EH (cell line): ENCODE measurements at regions not wholly inside any gene's neighbourhood (a gene's known extent, or its start where the extent isn't known, plus 50 kb on each side); places are given as distances from the start of the nearest gene placed in this dataset.
A peak's percentile ranks its signal among the peaks of the same experiment; 100 is the strongest.
"Not testable (repeated sequence)": the region's sequence is repeated elsewhere in the genome, so short reads cannot be mapped to it uniquely, and the experiment has no call there.

Experiments used
- DNase-seq: peaks from one replicate; pipeline ENCODE4 v3.0.0-alpha.2; 2015; ENCODE audit warnings: low read depth

DNA sequence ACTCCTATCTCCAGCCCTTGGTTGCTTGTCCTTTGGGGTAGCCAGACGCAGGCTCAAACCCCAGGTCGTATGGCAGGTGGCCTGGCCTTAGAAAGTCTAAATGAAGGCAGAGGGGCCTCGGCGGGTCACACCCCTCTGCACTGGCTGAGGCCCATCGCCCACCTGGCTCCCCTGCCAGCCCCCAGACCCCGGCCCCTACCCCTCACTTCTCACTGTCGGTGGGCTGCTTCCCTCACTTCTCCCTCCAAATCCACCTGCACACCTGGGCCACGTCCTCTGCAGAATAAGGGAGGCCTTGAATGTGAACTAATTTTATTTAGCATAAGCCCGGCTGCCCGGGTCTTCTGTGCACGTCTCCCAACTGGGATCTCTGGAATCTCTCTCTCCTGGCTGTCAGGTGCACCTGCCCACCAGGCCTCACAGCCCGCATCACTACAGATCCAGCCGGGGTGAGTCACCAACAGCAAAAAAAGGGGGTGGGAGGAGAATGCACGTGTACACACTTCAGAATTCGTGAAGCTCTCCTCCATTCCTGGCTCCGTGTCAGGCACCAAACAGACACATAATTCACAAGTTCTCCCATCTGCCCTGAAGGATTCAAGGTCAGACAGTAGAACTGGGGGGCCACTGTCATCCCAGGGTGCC, 107.5 kb upstream of the SIM2 start:
- DNase-seq = no peak

DNA sequence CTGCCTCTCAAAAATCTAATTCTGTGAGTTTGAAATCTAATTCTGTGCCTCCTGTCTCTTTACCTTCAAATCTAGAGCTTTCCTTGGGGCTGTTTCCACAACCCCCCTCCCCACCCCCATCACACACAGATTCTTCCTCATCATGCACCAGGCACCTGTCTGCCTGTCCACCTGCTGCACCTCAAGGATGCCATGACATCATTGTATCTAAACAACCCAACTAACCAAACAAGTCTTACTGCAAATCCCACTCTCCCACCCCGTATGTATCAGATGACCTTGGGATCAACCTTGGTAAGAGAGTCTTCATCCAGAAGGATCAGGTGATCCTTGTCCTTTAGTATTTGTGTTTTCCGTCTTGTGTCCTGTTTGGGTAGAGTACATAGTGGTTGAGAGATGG, 102.7 kb upstream of the SIM2 start:
- no peak for DNase-seq

DNA sequence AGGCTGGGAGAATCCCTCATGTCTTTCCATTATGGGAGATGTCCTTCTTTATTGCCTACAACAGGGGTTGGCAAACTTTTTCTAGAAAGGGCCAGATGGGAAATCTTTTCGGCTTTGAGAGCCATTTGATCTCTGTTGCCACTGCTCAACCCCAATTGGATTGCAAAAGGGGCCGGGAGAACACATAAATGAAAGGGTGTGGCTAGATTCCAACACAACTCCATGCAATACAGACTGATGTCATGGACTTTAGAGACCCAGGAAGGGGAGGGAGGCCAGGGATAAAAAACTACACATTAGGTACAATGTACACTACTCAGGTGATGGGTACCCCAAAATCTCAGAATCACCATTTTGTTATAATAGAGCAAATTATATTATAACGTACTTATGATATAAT, 97.6 kb upstream of the SIM2 start:
- DNase-seq = no peak

GRCh38 chr21:36602735-36603134, 96.2 kb upstream of the SIM2 start:
- DNase-seq = no peak

GRCh38 chr21:36603221-36603620, 95.7 kb upstream of the SIM2 start:
- DNase-seq = no peak

- no peak for DNase-seq
Measured at GRCh38 chr21:36605426-36605825, 93.5 kb upstream of the SIM2 start.

DNA sequence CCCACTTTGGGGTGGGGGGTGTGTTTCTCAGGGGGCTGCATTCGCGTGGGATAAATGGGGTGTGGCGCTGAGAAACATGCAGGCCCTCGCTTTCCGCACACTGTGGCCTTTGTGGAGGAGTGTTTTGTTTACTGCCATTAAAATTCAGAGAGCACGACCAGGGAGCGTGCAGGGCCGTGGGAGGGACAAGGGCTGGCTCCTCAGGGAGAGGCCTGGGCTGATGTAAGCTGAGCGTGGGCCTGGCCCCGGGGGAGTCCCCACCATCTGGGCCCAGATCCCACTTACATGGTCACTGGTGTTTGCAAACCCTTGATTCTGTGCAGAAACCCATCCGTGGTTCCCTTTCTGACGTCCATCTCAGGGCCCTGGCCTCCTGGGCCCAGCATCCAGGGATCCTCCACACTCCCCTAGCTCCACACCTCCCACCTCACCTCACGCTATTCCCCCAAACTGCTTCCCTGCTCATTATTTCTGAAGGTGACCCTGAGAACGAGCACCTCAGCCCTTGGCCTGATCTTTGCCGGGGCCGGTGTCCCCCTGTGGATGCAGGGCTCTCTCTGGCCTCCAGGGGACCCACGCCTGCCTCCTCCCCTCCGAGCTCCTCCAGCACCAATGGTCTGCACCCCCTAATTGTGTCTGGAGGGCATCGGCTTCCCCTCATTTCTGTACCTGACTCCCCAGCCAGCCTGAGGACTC, 92.5 kb upstream of the SIM2 start:
- DNase-seq = no peak

DNA sequence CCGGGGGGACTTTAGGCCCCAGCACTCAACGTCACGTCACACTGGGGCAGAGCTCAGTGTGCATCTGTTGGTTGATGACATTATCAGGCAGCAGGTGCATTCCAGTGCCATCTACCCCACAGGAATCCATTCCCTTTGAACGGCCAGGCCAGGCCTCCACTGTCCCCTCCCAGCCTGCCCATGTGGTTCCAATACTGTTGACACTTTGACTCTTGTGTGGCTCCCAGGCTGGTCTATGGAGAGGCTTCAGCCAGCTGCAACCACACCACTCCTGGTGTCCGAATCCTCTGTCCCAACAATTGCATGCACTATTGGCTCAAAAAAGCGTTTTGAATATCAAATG, 92.0 kb upstream of the SIM2 start:
- DNase-seq = no peak

DNA sequence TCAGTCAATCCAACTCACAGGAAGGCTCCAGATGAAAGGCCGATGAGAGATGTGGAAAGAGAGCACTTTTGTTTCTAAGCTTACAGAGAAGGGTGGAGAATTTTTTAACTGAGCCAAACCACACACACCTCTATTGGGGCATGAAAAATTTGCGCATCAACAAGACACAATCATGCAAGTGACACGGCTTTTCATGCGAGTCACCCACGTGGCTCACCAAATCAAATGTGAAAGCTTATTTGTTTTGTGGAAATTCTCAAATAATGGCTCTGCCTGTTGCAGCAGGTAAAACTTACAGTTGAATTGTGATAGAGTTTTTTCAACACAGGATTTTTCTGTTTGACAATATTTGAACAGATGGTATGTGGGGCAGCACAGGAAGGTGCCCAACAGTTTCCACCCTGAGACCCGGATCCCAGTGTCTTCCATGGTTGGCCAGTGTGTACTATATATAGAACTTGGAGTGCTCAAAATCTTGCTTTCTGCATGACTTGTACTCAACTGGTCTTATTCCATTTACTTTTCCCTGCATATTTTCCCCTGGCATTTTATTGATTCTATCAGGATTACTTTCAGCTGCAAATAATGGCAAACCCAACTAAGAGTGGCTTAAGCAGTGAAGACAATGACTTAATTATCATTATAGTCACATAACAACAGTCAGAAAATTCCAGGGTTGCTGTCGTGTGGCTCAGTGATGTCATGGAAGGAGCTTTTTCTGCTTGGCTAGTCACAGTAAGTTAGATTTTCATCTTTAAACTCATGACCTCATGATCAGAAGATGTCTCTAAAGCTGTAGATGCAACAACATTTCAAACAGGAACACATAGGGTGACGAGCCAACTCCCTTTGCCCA, 90.6 kb upstream of the SIM2 start:
- DNase-seq = no peak

DNA sequence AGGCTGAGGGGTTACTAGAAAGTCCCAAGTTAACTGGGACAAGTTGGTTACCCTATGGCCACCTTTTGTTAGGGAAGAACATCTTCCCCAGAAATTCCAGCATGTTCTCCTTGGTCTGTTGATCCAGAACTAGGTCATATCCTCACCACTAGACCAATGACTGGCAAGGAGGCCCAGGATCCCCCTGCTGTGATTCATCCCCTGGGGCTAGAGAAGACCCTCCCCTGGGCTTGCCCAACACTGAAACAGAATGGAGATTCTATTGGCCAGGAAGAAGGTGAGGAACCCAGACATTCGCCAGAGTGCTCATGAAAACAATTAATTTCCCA, 90.1 kb upstream of the SIM2 start:
- DNase-seq = no peak

- DNase-seq = no peak
Measured at GRCh38 chr21:36609654-36610053, 89.3 kb upstream of the SIM2 start.

DNA sequence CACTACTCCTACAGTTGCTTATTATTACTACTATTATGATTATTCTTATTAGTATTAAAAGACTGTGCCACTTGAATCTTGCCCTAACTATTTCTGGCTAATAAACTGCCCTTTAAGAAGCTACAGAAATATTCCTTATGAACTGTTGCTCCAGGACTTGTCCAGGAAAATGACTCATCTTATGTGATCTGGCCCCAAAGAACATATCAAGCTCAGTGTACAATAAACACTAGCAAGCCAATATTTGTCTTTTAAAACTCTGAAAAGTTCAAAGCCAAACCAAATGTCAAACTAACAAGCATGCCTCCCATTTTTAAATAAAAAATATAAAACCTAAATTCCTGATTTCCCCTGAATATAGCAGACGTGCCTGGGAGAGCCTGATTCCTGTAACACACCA, 88.7 kb upstream of the SIM2 start:
- DNase-seq = peak; percentile 17

GRCh38 chr21:36610935-36611334, 88.0 kb upstream of the SIM2 start:
- DNase-seq = no peak

DNA sequence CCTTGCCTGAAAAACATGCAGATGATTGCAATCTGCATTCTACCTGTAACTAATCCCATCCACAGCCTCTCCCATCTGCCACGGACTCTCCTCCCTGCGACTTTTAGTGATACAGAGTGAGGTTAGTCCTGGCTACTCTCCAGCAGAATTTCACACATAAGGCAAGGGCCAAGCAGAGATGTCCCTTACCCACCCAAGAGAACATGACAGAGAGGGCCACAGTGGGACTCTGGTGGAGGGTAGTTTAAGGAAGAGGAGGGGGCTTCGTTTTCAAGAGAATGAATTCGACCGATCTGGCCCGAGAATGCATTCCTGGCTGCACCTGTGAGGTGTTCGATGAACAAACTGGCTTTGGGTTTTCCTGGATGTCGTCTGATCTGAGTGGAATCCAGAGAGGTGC, 87.5 kb upstream of the SIM2 start:
- no peak for DNase-seq

GRCh38 chr21:36613059-36613458, 85.9 kb upstream of the SIM2 start:
- DNase-seq = no peak

GRCh38 chr21:36613554-36613953, 85.4 kb upstream of the SIM2 start:
- no peak for DNase-seq

DNA sequence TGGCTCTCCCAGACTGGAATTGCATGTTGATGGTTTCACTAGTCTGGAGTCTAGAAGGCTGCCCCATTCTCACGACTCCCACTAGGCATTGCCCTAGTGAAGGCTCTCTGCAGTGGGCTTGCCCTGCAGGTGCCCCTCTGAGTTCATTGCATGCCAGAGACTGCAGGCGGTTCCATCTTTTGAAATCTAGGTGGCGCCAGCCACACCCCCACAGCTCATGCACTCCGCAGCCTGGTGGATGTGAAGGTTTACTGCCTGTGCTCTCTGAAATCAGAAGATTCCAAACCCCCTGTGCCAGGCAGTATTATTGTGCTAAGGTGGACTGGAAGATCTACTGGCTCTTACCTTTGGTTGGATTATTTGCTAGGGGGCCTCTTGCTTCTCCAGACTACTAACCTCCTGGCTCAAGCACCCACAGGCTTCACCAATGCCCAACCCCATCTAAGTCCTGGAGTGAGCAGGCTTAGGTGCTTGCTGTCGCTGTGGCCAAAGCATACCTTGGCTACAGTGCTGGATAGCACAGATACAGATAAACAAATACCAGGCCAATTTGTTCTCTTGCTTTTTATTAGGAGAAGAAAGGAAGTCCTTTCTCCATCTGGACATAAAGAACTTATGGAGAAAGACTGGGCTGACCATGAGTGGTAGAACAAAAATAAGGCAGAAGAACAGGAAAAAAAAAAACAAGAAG, 83.5 kb upstream of the SIM2 start:
- DNase-seq = no peak

- DNase-seq = not testable (repeated sequence)
Measured at GRCh38 chr21:36616773-36617172, 82.1 kb upstream of the SIM2 start.

DNA sequence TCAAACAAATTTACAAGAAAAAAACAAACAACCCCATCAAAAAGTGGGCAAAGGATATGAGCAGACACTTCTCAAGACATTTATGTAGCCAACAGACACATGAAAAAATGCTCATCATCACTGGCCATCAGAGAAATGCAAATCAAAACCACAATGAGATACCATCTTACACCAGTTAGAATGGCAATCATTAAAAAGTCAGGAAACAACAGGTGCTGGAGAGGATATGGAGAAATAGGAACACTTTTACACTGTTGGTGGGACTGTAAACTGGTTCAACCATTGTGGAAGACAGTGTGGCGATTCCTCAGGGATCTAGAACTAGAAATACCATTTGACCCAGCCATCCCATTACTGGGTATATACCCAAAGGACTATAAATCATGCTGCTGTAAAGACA, 77.1 kb upstream of the SIM2 start:
- DNase-seq = not testable (repeated sequence)

GRCh38 chr21:36624105-36624504, 74.8 kb upstream of the SIM2 start:
- no peak for DNase-seq

DNA sequence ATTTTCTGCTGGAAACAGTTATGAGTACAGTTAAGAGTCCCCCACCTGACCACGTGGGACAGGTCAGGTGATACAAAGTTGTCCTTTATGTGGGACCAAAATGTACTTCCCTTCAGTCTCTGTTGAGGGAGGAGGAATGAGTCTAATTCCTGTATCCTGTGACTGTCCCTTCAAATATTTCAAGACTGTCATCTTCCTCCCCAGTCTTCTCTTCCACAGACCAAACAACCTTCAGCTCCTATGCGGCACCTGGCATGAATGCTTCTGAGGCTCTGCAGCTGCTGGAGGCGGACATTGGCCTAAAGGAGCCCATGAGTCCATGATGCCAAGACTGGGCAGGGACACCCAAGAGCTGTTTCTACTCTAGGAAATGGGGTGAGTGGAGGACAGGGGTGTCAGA, 72.1 kb upstream of the SIM2 start:
- no peak for DNase-seq

DNA sequence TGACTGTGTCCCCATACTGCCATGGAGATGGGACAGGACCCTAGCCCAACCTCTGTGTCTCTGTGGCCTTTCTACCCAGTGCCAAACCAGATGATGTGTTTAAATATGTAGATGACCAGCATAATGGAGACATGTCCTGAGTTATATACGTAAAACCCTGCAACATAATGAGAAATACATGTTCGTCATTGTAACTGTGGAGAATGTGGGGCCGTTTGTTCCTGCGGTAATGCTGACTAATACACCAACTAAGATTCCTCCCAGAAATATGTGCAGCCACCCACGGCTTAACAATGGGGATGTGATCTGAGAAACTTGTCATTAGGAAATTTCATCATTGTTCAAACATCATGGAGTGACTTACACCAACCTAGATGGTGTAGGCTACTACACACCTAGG, 71.7 kb upstream of the SIM2 start:
- peak; percentile 44 for DNase-seq

GRCh38 chr21:36628106-36628505, 70.8 kb upstream of the SIM2 start:
- no peak for DNase-seq
